H1 (cell line): ENCODE measurements at regions not wholly inside any gene's neighbourhood (a gene's known extent, or its start where the extent isn't known, plus 50 kb on each side); places are given as distances from the start of the nearest gene placed in this dataset.

Source experiments
- ATF2 ChIP-seq: IDR thresholded peaks from 2 replicates; pipeline ENCODE4 v1.6.1; 2012; ENCODE audit warnings: low read length, inconsistent platforms
- ATF3 ChIP-seq: IDR thresholded peaks from 2 replicates; pipeline ENCODE4 v1.6.1; 2011; ENCODE audit warnings: low read depth, mild to moderate bottlenecking, low read length; ENCODE audit not compliant: insufficient read depth
- CTCF ChIP-seq, 3 experiments: IDR thresholded peaks; 1 replicate in 2 of 3; 2 replicates in 1 of 3; pipeline versions ENCODE4 v1.5.1 to v1.6.1; 2011; ENCODE audit warnings: low read length in 3 of 3, mild to moderate bottlenecking in 3 of 3, inconsistent platforms in 2 of 3, low read depth in 1 of 3, moderate library complexity in 1 of 3; ENCODE audit not compliant: insufficient read depth in 1 of 3; ENCODE audit errors: control extremely low read depth in 1 of 3
- EZH2 ChIP-seq: fragments of 200-600 bp; sonication (generic); IDR thresholded peaks from 2 replicates; pipeline ENCODE4 v1.7.1; 2012; ENCODE audit warnings: low read depth, mild to moderate bottlenecking, moderate library complexity, low read length, inconsistent platforms; ENCODE audit not compliant: severe bottlenecking
- POLR2AphosphoS5 ChIP-seq: IDR thresholded peaks from 2 replicates; pipeline ENCODE4 v1.6.1; 2011; ENCODE audit warnings: low read depth, low read length
- POU5F1 ChIP-seq: IDR thresholded peaks from 2 replicates; pipeline ENCODE4 v1.6.1; 2011; ENCODE audit warnings: low read depth, mild to moderate bottlenecking, low read length, moderate library complexity
- TEAD4 ChIP-seq: IDR thresholded peaks from 2 replicates; pipeline ENCODE4 v1.6.1; 2012; ENCODE audit warnings: low read depth, low read length, inconsistent platforms, mixed read lengths
- ZNF274 ChIP-seq: IDR thresholded peaks from 2 replicates; pipeline ENCODE4 v1.7.0; 2012; ENCODE audit warnings: low read length, borderline replicate concordance; ENCODE audit errors: extremely low read depth

- TF ChIP-seq POLR2AphosphoS5 (no peak), ZNF274 (no peak), EZH2 (no peak), TEAD4 (no peak), POU5F1 (no peak), ATF3 (no peak), ATF2 (no peak), CTCF (IDR thresholded peaks at IDR 0.05; ENCODE audit: control extremely low read depth in 1 of 3, insufficient read depth in 1 of 3, low read depth in 1 of 3, low read length in 3 of 3) (no peak)
These were observed 144.3 kb downstream of the TFCP2L1 start for GRCh38 chr2:121140734-121141133.
